Common myeloid progenitor, CD34-positive (primary cell): ENCODE measurements at regions not wholly inside any gene's neighbourhood (a gene's known extent, or its start where the extent isn't known, plus 50 kb on each side); places are given as distances from the start of the nearest gene placed in this dataset.

ENCODE experiments used
- CTCF ChIA-PET: fragments of 350-600 bp; sonication (Branson Sonifier 250); formaldehyde crosslinking; loops from one replicate; lab custom pipeline; 2021; ENCODE audit warnings: antibody characterized with exemption; lab: Charles Lee
- POLR2A ChIA-PET: fragments of 350-600 bp; sonication (Branson Sonifier 250); formaldehyde crosslinking; loops from one replicate; lab custom pipeline; 2021; ENCODE audit warnings: antibody characterized with exemption; lab: Charles Lee
- DNase-seq, 3 donors: peaks; one replicate each; pipeline versions ENCODE4 v3.0.0 to v3.0.0-alpha.2; 2013
- H3K27ac ChIP-seq, 2 experiments: 1 replicate in 1 of 2; 2 replicates in 1 of 2; pipeline ENCODE4 v1.7.0; 2013; ENCODE audit warnings: inconsistent platforms in 2 of 2, low read length in 2 of 2, mild to moderate bottlenecking in 2 of 2, low read depth in 1 of 2, moderate library complexity in 1 of 2; ENCODE audit not compliant: severe bottlenecking in 2 of 2, insufficient read depth in 1 of 2, poor library complexity in 1 of 2
- H3K27me3 ChIP-seq, 5 experiments: replicated peaks in 2 of 5; 1 replicate in 3 of 5; 2 replicates in 2 of 5; pipeline versions ENCODE4 v1.6.1 to v1.7.0; 2013; ENCODE audit warnings: low read length in 4 of 5, mild to moderate bottlenecking in 2 of 5, moderate library complexity in 2 of 5, inconsistent platforms in 1 of 5; ENCODE audit not compliant: insufficient read depth in 5 of 5, control insufficient read depth in 4 of 5
- H3K36me3 ChIP-seq, 4 experiments: 1 replicate in 2 of 4; 2 replicates in 2 of 4; pipeline versions ENCODE4 v1.6.1 to v1.7.0; 2013; ENCODE audit warnings: low read length in 3 of 4, control low read depth in 1 of 4, mild to moderate bottlenecking in 1 of 4; ENCODE audit not compliant: control insufficient read depth in 4 of 4, insufficient read depth in 4 of 4
- H3K4me1 ChIP-seq, 4 experiments: 1 replicate in 3 of 4; 2 replicates in 1 of 4; pipeline versions ENCODE4 v1.6.1 to v1.7.1; 2013; ENCODE audit warnings: low read length in 3 of 4, mild to moderate bottlenecking in 3 of 4, control low read depth in 1 of 4, inconsistent platforms in 1 of 4, moderate library complexity in 1 of 4; ENCODE audit not compliant: control insufficient read depth in 4 of 4, insufficient read depth in 4 of 4; ENCODE audit errors: control extremely low read depth in 1 of 4
- H3K4me3 ChIP-seq, 7 experiments: 1 replicate in 4 of 7; 2 replicates in 3 of 7; pipeline versions ENCODE4 v1.5.1 to v1.7.0; 2013; ENCODE audit warnings: mild to moderate bottlenecking in 7 of 7, low read length in 6 of 7, moderate library complexity in 6 of 7, inconsistent platforms in 2 of 7, low read depth in 2 of 7, control low read depth in 1 of 7; ENCODE audit not compliant: insufficient read depth in 4 of 7, control insufficient read depth in 1 of 7; ENCODE audit errors: extremely low read depth in 1 of 7
- H3K9me3 ChIP-seq, 5 experiments: 1 replicate in 4 of 5; 2 replicates in 1 of 5; pipeline versions ENCODE4 v1.6.1 to v1.7.1; 2013; ENCODE audit warnings: low read length in 4 of 5, mild to moderate bottlenecking in 2 of 5, inconsistent platforms in 1 of 5, low read depth in 1 of 5, moderate library complexity in 1 of 5; ENCODE audit not compliant: control insufficient read depth in 4 of 5, insufficient read depth in 2 of 5; ENCODE audit errors: control extremely low read depth in 1 of 5
- WGBS: methylation state at CpG from one replicate; pipeline ENCODE4 v1.1.5; 2013; ENCODE audit not compliant: insufficient coverage; 5-methylcytosine and 5-hydroxymethylcytosine counted together

GRCh38 chr22:44364751-44365130 lies 52.0 kb upstream of the SHISAL1 start:
- WGBS, result 81% methylated on average over 8 of the region's 12 CpGs
- Histone ChIP-seq H3K4me1 (no peaks in the 10 kb centered on the region), H3K9me3 (no peaks in the 10 kb centered on the region), H3K4me3 (no peak overlapping the region), H3K36me3 (no peaks in the 10 kb centered on the region), H3K27ac (no peak overlapping the region), H3K27me3 (peaks cover 0 to 14% (median 2%) of the 10 kb centered on the region in 5 experiments)
- CTCF ChIA-PET, result no interaction called here
- no peak for DNase-seq
- POLR2A ChIA-PET, result no interaction called here

GRCh38 chr22:44363980-44364750 lies 51.4 kb upstream of the SHISAL1 start:
- 93% methylated on average over 10 of the region's 11 CpGs for WGBS
- peaks cover 0 to 14% (median 2%) of the 10 kb centered on the region in 5 experiments for H3K27me3 ChIP-seq
- no peaks in the 10 kb centered on the region for H3K36me3 ChIP-seq
- no peaks in the 10 kb centered on the region for H3K4me1 ChIP-seq
- CTCF ChIA-PET, result no interaction called here
- no peak for DNase-seq
- no peak overlapping the region for H3K27ac ChIP-seq
- H3K4me3 ChIP-seq, result no peak overlapping the region
- no peaks in the 10 kb centered on the region for H3K9me3 ChIP-seq
- POLR2A ChIA-PET, result no interaction called here

GRCh38 chr22:44363013-44363979 lies 50.5 kb upstream of the SHISAL1 start:
- POLR2A ChIA-PET, result no interaction called here
- H3K4me1 ChIP-seq, result no peaks in the 10 kb centered on the region
- no peaks in the 10 kb centered on the region for H3K36me3 ChIP-seq
- H3K9me3 ChIP-seq, result no peaks in the 10 kb centered on the region
- CTCF ChIA-PET, result interaction anchor here (0.5 kb wide), 1 partner anchor 81 kb away, joined by 3 read pairs; no protein-coding TSS in a partner anchor
- WGBS, result 95% methylated on average over 31 of the region's 32 CpGs
- no peak overlapping the region for H3K27ac ChIP-seq
- no peak overlapping the region for H3K4me3 ChIP-seq
- DNase-seq, result peak in 1 of 3 donors; percentile 2
- peaks cover 0 to 19% (median under 1%) of the 10 kb centered on the region in 5 experiments for H3K27me3 ChIP-seq

- ChIA-PET CTCF (interaction anchor here (0.5 kb wide), 1 partner anchor 80 kb away, joined by 3 read pairs; no protein-coding TSS in a partner anchor), POLR2A (no interaction called here)
- H3K27ac ChIP-seq, result no peak overlapping the region
- H3K27me3 ChIP-seq, result peaks cover 0 to 28% (median 8%) of the 10 kb centered on the region in 5 experiments
- no peak for DNase-seq
- no peaks in the 10 kb centered on the region for H3K36me3 ChIP-seq
- H3K4me1 ChIP-seq, result no peaks in the 10 kb centered on the region
- H3K9me3 ChIP-seq, result no peaks in the 10 kb centered on the region
- 84% methylated on average over 8 of the region's 8 CpGs for WGBS
- no peak overlapping the region for H3K4me3 ChIP-seq
Observed at GRCh38 chr22:44362249-44363012, 49.7 kb upstream of the SHISAL1 start.
